Activated T-helper 17 cell treated with anti-CD3 and anti-CD28 coated beads, Interleukin-2, amount 50 U/mL, for 72 hours (primary cell): ENCODE measurements at regions not wholly inside any gene's neighbourhood (a gene's known extent, or its start where the extent isn't known, plus 50 kb on each side); places are given as distances from the start of the nearest gene placed in this dataset.

Source experiments
- ATAC-seq: fragments of 150-1000 bp; cut with Tn5 transposase; replicated peaks from 2 replicates; pipeline ENCODE4 v1.10.0; 2021; ENCODE audit warnings: mild to moderate bottlenecking, moderate library complexity
- H3K27ac Mint-ChIP-seq: one replicate; pipeline ENCODE4 v1.8.0; 2022; ENCODE audit warnings: mixed read lengths
- H3K27me3 Mint-ChIP-seq: one replicate; pipeline ENCODE4 v1.8.0; 2022; ENCODE audit warnings: mixed read lengths
- H3K36me3 Mint-ChIP-seq: one replicate; pipeline ENCODE4 v1.8.0; 2022; ENCODE audit warnings: low read depth, mild to moderate bottlenecking, mixed read lengths
- H3K4me1 Mint-ChIP-seq: one replicate; pipeline ENCODE4 v1.8.0; 2022; ENCODE audit warnings: mixed read lengths
- H3K4me3 Mint-ChIP-seq: one replicate; pipeline ENCODE4 v1.8.0; 2022; ENCODE audit warnings: mild to moderate bottlenecking, mixed read lengths
- H3K9me3 Mint-ChIP-seq: one replicate; pipeline ENCODE4 v1.8.0; 2022; ENCODE audit warnings: mixed read lengths

DNA sequence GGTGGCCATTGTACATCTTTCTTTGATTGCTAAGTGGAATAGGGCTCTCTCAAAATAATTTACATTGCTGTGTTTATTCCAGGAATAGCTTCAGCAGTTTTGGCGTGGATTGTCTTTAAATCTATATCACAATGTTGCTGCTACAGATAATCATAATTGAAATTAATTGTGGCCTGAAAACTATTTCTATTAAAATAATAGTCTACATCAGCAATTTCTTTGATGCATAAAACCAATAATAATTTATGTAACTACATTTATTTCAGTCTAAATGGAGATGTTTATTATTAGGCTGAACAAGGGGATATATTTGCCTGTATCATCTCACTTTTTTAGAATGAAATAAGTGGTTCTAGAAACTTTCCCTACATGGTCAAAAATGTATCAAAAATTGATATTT lies 456.0 kb upstream of the CTNND2 start:
- no peaks in the 10 kb centered on the region for H3K36me3 Mint-ChIP-seq
- H3K9me3 Mint-ChIP-seq: peaks cover 22% of the 10 kb centered on the region
- H3K4me3 Mint-ChIP-seq: no peak overlapping the region
- H3K27me3 Mint-ChIP-seq: no peaks in the 10 kb centered on the region
- no peak overlapping the region for H3K27ac Mint-ChIP-seq
- H3K4me1 Mint-ChIP-seq: no peaks in the 10 kb centered on the region
- no peak for ATAC-seq

DNA sequence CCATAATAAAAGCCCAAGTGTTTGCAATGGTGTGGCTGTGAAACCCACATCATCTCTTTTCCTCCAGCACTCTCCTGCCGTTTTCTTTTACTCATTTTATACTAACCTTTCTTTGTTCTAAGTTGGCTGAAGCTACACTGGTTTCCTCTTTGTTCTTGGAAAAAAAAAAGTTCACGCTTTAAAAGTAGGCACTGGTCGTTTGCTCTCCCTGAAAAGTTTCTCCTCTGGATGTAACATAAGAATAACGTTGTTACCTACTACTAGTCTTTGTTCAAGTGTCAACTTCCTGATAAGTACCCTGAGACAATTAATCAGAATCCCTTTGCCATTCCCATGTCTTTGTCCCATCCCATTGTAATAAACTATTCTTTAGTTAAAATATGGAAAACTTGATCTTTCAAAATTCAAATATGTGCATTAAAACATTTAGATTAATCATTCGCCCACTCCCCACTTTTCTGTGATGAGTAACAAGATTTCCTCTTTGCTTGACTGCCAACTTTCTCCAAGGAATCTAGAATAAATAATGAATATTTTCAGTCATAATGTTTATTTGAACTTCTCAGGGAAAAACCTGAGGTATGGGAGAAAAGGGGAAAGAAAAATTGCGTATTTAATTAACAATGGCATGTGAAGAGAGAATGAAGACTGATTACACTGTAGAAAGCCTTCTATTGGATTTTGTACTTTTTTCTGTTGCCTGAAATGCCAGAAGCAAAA lies 454.3 kb upstream of the CTNND2 start:
- ATAC-seq: no peak
- peaks cover 30% of the 10 kb centered on the region for H3K9me3 Mint-ChIP-seq
- H3K4me1 Mint-ChIP-seq: no peaks in the 10 kb centered on the region
- H3K27me3 Mint-ChIP-seq: no peaks in the 10 kb centered on the region
- H3K36me3 Mint-ChIP-seq: no peaks in the 10 kb centered on the region
- no peak overlapping the region for H3K27ac Mint-ChIP-seq
- no peak overlapping the region for H3K4me3 Mint-ChIP-seq

DNA sequence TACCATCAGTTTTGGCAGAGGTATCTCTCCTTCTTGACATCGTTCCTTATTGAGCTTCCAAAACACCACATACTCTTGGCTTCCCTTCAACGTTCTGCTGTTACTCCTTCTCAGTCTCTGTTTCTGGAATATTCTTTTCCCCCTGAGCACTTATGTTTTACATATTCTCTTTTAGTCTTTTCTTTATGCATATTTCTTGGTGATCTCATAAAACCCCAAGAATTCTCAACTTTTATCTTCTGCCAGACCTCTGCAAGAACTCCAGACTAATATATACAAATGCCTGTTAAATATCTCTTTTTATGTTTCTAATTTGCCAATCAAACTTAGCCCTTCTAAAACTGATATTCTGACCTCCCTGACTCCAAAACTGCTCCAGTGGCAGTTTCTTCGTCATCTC lies 453.4 kb upstream of the CTNND2 start:
- ATAC-seq: no peak
- no peak overlapping the region for H3K27ac Mint-ChIP-seq
- H3K9me3 Mint-ChIP-seq: peaks cover 30% of the 10 kb centered on the region
- no peaks in the 10 kb centered on the region for H3K4me1 Mint-ChIP-seq
- no peaks in the 10 kb centered on the region for H3K36me3 Mint-ChIP-seq
- H3K4me3 Mint-ChIP-seq: no peak overlapping the region
- H3K27me3 Mint-ChIP-seq: no peaks in the 10 kb centered on the region

DNA sequence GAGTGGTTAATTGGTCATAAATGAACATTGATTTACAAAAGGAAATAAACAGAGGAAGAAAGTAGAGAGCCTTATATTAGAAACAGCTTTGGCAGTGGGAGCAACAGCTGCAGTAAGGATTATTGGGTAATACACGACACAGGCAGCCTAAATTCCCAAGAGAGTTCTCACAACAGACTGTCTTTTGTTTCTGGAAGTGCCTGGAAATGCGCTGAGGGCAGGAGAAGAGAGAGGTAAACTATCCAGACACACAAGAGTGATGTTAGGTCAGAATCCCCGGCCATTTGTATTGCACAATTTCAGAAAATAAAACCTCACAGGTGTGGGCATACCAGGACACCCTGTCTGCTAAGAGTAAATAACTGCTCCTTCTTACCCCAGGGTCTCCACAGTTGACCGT lies 450.4 kb upstream of the CTNND2 start:
- no peaks in the 10 kb centered on the region for H3K4me1 Mint-ChIP-seq
- no peak overlapping the region for H3K27ac Mint-ChIP-seq
- peaks cover 37% of the 10 kb centered on the region for H3K9me3 Mint-ChIP-seq
- no peak for ATAC-seq
- H3K36me3 Mint-ChIP-seq: no peaks in the 10 kb centered on the region
- no peak overlapping the region for H3K4me3 Mint-ChIP-seq
- no peaks in the 10 kb centered on the region for H3K27me3 Mint-ChIP-seq

DNA sequence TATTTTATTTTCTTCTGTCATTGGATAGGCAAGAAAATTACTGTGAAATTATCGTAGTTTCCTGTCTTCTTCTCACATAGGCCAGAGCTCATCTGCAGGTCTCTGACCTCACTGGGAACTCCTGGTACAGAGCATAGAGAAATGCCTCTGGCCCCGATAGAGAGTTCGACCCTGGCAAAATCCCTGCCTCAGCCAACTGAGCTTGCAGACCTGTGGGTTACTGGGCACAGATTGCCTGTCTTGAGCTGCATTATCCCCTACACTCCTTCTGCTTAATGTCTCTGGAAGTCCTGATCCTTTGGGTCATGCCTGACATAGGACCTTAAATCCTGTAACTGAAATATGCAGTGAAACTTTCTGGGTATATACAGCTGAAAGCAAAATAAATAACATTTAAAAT lies 439.3 kb upstream of the CTNND2 start:
- Mint-ChIP-seq H3K4me3 (no peak overlapping the region), H3K27me3 (no peaks in the 10 kb centered on the region), H3K4me1 (no peaks in the 10 kb centered on the region), H3K9me3 (peaks cover 5% of the 10 kb centered on the region), H3K36me3 (no peaks in the 10 kb centered on the region), H3K27ac (no peak overlapping the region)
- no peak for ATAC-seq

DNA sequence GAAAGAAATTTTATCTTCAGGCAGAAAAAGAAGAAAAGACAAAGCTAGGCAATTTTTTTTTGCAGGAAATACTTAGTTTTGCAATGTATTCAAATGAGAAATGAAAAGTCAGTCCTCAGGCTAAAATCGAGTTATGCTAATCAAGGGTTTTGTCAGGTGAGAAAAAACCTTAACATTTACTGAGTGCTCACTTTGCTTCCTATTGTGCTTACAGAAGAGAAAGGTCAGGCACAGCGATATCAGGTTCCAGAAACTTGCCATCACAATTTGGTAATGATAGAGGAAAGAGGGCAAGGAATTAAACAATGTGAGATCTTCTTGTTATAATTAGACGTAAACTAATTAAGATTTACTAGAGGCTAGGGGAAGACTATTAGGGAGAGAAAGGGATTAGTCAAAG lies 431.7 kb upstream of the CTNND2 start:
- Mint-ChIP-seq H3K4me3 (no peak overlapping the region), H3K27me3 (no peaks in the 10 kb centered on the region), H3K27ac (no peak overlapping the region), H3K4me1 (no peaks in the 10 kb centered on the region), H3K36me3 (no peaks in the 10 kb centered on the region), H3K9me3 (peaks cover 19% of the 10 kb centered on the region)
- ATAC-seq: no peak

DNA sequence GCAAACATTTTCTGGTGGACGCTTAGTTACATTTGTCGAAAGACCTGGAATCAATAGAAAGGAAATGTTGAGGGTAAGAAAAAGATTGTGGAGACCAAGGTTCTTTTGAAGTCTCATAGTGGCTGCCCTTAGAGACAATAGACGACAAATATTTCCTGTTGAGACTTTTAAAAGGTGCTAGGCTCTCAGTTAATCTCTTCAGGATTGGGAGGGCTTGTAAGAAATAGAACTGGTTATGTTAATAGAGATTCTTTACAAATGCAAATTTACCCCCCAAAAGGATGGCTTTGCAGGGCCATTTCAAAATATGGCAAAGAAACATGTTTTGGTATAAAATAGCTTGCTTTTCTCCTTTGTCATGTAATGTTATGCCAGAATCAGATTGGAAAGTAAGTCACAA lies 428.2 kb upstream of the CTNND2 start:
- ATAC-seq: no peak
- Mint-ChIP-seq H3K27me3 (no peaks in the 10 kb centered on the region), H3K4me1 (no peaks in the 10 kb centered on the region), H3K27ac (no peak overlapping the region), H3K4me3 (no peak overlapping the region), H3K9me3 (peaks cover 15% of the 10 kb centered on the region), H3K36me3 (no peaks in the 10 kb centered on the region)

DNA sequence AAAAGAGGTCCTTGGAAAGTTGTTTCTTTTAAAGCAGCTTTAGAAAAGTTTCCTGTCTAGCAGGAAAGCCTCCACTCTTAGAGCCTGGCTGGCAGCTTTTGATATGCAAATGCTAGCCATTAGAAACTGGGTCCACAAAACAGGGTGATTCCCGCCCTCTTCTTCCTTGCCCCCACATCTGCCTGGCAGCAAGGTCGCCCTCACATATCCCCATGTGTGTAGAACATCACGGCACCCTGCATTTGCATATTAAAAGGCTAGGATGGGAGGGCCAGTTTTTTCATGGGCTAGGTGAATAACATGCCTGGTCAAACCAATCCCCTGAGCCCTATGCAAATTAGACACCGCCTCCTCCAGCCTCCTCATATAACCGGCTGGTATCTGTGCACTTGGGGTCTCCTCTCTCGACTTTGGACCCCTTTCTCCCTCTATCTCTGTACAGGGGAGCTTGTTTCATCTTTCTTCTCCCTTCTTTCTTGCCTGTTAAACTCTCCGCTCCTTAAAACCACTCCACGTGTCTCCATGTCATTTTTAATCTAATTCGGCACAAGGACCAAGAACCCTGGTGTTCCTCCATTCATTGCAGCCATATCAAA lies 426.8 kb upstream of the CTNND2 start:
- H3K4me1 Mint-ChIP-seq: no peaks in the 10 kb centered on the region
- H3K4me3 Mint-ChIP-seq: no peak overlapping the region
- no peaks in the 10 kb centered on the region for H3K36me3 Mint-ChIP-seq
- no peaks in the 10 kb centered on the region for H3K27me3 Mint-ChIP-seq
- ATAC-seq: no peak
- H3K27ac Mint-ChIP-seq: no peak overlapping the region
- peaks cover 18% of the 10 kb centered on the region for H3K9me3 Mint-ChIP-seq

DNA sequence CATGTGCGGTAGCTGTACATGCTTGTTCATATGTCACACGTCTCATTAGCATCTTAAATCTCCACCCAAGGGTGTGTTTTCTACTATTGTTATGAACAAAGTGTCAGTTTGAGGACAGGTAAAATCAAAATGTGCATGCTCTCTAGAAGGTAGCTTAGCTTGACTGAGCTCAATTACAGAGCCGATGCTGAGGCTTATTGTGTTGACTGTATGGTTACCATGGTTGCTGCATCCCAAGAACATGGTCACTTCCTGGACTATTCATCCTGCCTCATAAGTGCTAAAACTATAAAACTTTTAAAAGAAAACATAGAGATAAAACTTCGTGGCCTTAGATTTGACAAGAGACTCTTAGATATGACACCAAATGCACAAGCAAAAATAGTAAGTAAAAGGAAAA lies 426.1 kb upstream of the CTNND2 start:
- H3K36me3 Mint-ChIP-seq: no peaks in the 10 kb centered on the region
- no peak overlapping the region for H3K27ac Mint-ChIP-seq
- no peaks in the 10 kb centered on the region for H3K27me3 Mint-ChIP-seq
- no peak overlapping the region for H3K4me3 Mint-ChIP-seq
- ATAC-seq: no peak
- no peaks in the 10 kb centered on the region for H3K4me1 Mint-ChIP-seq
- peaks cover 14% of the 10 kb centered on the region for H3K9me3 Mint-ChIP-seq

DNA sequence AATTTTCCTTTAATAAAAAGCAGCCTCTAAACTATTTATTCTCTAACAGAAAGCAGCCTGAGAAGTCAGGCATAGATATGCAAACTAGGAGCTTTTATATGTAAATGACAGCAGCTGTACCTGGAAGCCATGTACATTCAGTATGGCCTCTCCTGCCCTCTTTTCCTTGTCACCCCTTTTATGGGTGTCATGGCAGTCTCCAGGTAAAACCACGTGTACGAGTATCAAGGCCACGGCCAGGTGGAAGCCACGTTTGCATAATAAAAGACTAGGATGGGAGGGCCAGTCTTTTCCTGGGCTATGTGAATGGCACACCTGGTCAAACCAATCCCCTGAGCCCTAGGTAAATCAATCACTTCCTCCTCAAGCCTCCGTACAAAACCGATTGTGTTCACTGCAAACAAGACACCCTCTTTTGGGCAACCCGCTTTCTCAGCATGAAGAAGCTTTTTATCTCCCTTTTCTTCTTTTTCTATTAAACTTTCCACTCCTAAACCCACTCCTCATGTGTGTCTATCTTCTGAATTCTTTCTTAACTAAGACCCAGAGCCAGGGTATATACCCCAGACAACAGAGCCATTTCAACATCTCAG lies 419.5 kb upstream of the CTNND2 start:
- no peaks in the 10 kb centered on the region for H3K4me1 Mint-ChIP-seq
- no peaks in the 10 kb centered on the region for H3K27me3 Mint-ChIP-seq
- no peaks in the 10 kb centered on the region for H3K36me3 Mint-ChIP-seq
- ATAC-seq: no peak
- peaks cover 18% of the 10 kb centered on the region for H3K9me3 Mint-ChIP-seq
- H3K27ac Mint-ChIP-seq: no peak overlapping the region
- H3K4me3 Mint-ChIP-seq: no peak overlapping the region

DNA sequence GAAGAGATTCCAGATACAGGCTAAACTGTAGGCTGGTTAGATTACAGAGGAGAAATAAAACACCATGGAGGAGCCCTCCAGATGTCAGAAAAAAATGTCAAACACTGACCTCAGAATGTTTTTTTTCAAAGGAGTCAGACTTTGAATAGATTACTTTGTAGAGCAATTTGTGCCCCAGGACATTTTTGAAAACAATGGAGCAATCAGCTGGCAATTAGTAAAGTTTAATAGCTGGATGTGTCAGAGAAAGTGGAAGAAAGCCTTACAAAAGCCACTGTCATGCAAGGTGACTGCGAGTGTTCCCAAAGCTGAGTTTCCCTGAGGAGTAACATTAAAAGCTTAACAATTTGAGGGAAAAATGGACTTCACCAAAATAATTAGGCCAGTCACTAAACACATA lies 417.8 kb upstream of the CTNND2 start:
- no peaks in the 10 kb centered on the region for H3K27me3 Mint-ChIP-seq
- H3K4me1 Mint-ChIP-seq: no peaks in the 10 kb centered on the region
- H3K4me3 Mint-ChIP-seq: no peak overlapping the region
- H3K27ac Mint-ChIP-seq: no peak overlapping the region
- ATAC-seq: no peak
- no peaks in the 10 kb centered on the region for H3K36me3 Mint-ChIP-seq
- peaks cover 10% of the 10 kb centered on the region for H3K9me3 Mint-ChIP-seq

DNA sequence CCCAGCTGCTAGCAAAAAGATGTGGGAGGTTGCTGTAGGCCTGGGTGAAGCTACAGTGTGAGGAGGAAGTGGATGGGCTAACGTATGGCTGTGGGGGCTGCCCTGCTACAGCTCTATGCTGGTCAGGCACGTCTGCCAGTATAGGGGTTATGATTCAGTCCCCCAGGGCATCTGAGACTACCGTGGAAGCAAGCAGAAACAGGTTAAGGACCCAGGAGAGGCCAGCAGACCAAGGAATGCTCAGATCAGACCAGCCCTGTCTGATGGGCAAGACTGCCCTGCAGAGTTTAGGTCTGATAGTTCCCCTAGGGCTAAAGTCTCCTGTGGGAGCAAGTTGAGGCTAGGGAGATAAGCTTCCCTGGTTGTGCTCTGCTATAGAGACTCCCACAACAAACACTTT lies 416.1 kb upstream of the CTNND2 start:
- H3K4me1 Mint-ChIP-seq: no peaks in the 10 kb centered on the region
- no peaks in the 10 kb centered on the region for H3K36me3 Mint-ChIP-seq
- peaks cover 9% of the 10 kb centered on the region for H3K9me3 Mint-ChIP-seq
- H3K4me3 Mint-ChIP-seq: no peak overlapping the region
- ATAC-seq: no peak
- no peaks in the 10 kb centered on the region for H3K27me3 Mint-ChIP-seq
- no peak overlapping the region for H3K27ac Mint-ChIP-seq

DNA sequence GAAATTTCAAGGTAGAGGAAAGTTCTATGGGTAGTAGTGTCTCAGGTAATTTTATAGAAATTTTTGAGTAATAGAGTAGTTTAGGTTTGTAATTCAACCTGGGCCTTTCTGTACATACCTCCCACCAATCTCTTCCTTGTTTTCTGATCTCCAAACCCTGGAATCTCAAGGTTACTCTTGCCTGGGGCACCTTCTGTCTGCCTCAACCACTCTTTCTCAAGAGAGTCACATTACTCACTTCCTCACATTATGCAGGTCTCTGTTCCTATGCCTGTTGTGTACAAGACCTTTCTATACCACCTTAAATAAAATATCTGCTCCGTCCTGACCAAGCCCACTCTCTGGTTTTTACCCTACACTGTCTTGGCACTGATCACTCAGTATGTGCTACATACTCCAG lies 412.6 kb upstream of the CTNND2 start:
- no peaks in the 10 kb centered on the region for H3K27me3 Mint-ChIP-seq
- H3K27ac Mint-ChIP-seq: no peak overlapping the region
- no peak overlapping the region for H3K4me3 Mint-ChIP-seq
- no peaks in the 10 kb centered on the region for H3K4me1 Mint-ChIP-seq
- no peaks in the 10 kb centered on the region for H3K36me3 Mint-ChIP-seq
- ATAC-seq: no peak
- peaks cover 5% of the 10 kb centered on the region for H3K9me3 Mint-ChIP-seq

DNA sequence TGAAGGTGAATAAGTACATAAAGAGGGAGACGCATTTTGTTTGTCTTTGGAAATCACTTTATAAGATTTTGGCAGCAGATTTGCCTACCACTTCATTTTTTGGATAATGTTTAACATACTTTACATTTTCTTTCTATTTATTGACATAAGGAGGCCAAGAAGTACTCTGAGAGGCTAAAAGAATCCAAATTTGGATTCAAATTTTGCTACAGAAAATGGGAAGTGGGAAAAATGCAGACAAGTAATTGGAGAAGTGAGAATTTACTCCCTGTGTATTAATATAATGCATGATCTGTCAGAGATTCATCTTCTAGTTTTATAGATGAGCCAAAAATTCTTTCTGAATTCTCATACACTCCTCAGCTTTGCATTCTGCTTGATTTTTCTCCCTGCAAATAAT lies 411.2 kb upstream of the CTNND2 start:
- Mint-ChIP-seq H3K36me3 (no peaks in the 10 kb centered on the region), H3K9me3 (peaks cover 5% of the 10 kb centered on the region), H3K4me1 (no peaks in the 10 kb centered on the region), H3K4me3 (no peak overlapping the region), H3K27ac (no peak overlapping the region), H3K27me3 (no peaks in the 10 kb centered on the region)
- ATAC-seq: no peak

DNA sequence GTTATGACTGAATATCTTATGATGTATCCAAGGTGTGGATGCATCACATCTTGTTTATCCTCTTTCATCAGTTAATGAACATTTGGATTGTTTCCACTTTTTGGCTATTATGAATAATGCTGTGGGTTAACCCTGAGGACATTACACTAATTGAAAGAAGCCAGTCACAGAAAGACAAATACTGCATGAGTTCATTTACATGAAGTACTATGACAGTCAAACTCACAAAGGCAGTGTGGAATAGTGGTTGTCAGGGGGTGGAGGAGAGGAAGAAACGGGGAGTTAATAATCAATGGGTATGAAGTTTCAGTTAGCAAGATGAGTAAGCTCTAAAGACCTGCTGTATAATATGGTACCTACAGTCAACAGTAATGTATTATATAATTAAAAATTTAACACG lies 409.4 kb upstream of the CTNND2 start:
- Mint-ChIP-seq H3K36me3 (no peaks in the 10 kb centered on the region), H3K4me3 (no peak overlapping the region), H3K9me3 (peaks cover 5% of the 10 kb centered on the region), H3K27me3 (no peaks in the 10 kb centered on the region), H3K27ac (no peak overlapping the region), H3K4me1 (no peaks in the 10 kb centered on the region)
- no peak for ATAC-seq
